ENCODE measurements at regions not wholly inside any gene's neighbourhood (a gene's known extent, or its start where the extent isn't known, plus 50 kb on each side); places are given as distances from the start of the nearest gene placed in this dataset.

DNA sequence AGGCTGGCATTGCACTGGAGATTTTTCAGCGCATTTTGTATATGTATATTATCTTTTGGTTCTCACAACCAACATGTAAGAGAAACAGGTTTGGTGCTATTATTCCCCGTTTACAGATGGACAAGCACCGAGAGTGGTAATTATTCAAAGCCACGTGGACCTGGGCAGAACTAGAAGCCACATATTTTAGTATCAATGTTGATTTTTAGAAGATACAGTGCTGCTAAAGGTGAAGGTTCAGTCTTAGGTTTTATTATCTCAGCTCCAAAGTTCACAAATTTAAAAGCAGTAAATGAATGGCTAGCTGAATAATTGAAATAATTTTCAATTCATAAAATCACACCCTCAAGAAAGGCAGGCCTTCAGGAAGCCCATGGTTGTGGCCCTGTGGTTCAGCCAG is 400.6 kb upstream of the ID2 start:
- no peak for DNase-seq (ENCODE audit: low spot score)

DNA sequence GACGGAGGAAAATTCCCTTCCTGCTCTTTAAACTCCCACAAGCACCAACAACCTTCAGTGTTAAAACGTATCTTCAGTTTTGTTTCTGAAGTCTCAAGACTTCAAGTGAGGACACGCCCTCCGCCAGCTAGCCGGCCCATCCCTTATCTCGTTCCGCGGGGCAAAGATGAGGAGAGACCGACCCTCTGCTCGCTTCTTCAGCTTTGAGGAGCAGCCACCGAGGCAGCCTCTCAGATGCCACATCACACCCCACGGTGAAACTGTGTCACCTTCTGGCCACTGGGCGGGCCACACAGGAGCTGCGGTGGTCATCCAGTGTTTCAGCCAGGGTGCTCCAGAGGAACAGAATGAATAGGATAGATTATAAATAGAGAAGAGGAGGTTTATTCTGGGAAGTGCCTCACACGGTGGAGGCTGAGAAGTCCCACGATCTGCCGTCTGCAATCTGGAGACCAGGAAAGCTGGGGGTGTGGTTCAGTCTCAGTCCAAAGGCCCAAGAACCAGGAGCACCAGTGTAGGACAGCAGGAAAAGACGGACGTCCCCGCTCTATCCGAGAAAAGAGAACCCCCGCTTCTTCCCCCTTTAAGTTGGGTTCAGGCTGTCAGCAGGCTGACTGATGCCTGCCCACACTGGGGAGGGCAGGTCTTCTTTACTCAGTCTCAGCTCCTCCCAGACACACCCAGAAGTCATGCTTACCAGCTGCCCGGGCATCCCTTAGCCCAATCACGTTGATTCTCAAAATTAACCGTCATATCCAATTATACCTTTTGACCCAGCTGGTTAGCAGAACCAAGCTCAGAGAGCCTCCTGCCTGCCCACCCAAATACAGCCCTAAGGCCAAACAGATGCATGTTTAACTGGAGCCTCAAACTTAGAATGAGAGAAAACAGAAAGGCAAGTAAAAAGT is 399.7 kb upstream of the ID2 start:
- DNase-seq (ENCODE audit: low spot score): no peak

DNA sequence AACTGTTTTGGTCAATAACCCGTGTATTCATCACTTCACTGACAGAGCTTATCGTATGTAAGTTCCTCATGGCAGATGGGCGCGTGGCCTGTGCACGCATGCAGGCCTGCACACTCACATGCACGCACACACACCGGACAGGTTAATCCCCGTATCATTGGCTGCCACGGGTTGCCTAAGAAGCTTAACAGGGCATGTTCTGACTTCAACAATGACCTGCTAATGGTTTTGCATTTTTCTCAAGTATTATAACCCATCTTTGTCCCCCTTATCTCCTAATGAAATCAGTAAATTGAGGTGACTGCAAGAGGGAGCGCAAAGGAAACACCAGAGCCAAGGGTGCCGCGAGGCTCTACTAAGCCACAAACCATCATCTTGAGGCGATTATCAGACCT is 399.0 kb upstream of the ID2 start:
- DNase-seq (ENCODE audit: low spot score): no peak

DNA sequence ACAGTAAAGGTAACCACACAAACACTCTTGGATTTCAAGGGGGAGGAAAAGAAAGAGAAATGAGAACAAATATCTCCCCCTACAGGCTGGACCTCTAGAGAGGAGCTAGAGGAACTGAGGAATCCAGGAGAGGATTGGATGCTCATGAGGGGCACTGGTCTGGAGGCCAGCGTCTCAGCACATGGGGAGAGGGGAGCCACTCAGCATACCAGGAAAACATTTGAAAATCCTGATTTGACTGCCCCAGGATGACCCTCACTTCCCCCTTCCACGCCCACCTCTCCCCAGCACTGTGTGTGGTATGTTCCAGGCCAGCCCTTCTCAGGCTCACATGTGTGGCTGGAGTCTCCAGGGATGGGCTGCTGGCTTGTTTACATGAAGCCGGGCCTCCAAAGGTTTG is 396.8 kb upstream of the ID2 start:
- DNase-seq (ENCODE audit: low spot score): peak; percentile 17

DNA sequence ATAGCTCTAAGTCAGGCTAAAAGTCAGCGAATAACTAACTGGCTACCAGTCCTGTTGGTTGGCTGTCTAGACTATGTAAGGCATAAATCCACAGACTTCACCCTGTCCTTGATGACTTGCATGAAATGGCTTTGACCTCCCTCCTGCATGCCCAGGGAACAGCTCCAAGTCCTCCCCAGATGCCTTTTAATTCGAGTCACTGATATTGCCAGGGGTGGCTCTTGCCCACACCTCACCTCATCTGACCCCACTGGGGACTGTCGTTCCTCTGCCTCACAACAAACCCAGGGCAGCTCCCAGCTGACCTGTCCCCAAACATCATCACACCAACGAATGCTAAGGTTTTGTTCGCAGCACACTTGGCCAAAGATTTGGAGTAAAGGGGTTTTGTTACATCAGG is 396.0 kb upstream of the ID2 start:
- no peak for DNase-seq (ENCODE audit: low spot score)

DNA sequence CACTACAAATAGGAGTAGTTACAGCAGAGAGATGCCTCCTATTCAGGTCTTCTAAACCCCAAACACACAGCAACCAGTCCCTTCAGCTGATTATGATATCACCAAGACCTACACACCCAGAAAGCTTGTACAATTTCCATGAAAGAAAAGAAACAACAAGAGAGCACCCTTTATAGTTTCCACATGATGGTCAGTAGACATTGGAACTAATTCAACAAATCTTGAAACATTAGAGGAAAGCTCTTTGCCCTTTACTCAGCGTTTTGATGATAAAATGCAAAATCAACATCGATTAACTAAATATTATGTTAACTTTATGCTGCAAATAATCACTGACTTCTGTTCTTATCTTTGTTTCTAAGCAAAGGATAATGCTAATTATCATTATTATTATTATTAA is 393.6 kb upstream of the ID2 start:
- DNase-seq (ENCODE audit: low spot score): no peak

DNA sequence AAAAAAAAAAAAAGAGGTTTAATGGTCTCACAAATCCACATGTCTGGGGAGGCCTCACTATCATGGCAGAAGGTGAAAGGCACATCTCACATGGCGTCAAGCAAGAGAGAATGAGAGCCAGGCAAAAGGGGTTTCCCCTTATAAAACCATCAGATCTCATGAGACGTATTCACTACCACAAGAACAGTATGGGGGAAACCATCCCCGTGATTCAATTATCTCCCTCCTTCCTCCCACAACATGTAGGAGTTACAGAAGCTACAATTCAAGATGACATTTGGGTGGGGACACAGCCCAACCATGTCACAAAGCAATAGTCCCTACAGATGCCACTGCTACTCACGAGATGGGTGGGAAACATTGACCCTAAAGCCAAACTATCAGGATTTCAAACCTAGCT is 392.7 kb upstream of the ID2 start:
- DNase-seq (ENCODE audit: low spot score): no peak

DNA sequence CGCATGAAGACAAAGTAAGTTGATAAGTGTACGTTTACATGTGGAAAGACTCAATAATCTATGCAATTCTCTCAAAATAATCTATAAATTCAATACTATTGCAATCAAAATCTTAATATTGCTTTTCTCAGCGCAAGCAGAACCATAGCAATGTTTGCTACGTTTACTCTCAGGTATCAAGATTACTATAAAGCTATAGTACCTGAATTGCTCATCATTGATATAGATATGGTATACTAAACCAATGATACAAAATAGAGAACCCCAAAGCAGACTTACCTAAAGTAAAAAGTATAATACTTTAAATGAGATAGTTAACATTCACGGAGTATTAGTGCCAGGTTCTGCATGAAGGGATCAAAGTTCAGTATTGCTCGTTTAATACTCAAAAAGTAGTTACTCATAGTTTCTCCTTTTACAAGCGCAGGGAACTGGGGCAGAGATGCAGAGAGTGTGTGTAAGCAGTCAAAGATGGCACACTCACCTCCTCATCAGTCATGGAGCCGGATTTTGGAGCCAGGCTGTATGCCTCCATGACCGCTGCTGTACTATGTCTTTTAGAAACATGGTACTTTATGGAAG is 391.0 kb upstream of the ID2 start:
- DNase-seq (ENCODE audit: low spot score): no peak

DNA sequence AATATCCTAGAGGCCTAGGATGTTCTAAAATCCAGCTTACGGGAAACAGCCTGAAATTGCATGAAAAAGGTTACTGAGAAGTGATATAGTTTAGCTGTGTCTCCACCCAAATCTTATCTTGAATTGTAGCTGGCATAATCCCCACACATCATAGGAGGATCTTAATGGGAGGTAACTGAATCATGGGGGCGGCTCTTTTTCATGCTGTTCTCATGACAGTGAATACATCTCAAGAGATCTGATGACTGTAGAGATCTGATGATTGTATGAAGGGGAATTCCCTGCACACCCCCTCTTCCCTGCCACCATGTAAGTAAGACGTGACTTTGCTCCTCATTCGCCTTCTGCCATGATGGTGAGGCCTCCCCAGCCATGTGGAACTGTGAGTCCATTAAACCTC is 385.6 kb upstream of the ID2 start:
- no peak for DNase-seq (ENCODE audit: low spot score)

DNA sequence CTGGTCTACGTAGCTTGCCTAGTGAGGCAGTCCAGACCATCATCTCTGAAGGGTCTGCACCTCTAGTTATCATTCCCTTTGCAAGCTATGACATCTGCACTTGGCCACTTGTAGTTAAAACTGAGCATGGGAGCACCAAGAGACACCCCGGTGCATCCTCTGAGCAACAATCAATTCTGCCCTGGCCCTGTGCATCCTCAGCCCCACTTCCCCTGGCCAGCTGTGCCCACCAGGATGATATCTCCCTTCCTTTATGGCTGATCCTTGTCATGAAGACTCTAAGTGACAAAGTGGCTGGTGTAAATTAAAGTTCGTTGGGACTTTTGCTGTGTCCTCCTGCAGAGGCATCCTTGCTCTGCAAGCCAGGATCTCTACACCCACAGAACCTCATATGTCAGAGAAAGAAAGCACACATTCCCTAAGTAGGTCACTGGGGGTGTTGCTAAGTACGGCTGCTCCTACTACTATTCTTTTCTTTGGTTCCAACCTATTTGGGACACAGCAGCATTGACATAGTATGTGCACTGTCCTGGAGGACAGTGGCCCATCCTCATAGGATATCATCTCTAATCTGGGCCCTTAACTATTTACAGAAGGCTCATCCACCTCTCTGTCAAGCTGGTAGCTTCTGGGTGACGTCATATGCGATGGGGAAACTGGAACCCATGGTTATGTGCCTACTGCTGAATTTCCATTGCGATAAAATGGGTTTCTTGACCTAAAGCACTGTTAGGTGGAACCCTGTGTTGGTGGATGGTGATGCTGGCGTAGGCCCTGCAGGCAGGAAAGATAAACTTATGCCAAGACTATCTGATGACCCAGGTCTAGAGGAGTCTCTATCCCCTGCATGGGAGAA is 384.3 kb upstream of the ID2 start:
- DNase-seq (ENCODE audit: low spot score): no peak

DNA sequence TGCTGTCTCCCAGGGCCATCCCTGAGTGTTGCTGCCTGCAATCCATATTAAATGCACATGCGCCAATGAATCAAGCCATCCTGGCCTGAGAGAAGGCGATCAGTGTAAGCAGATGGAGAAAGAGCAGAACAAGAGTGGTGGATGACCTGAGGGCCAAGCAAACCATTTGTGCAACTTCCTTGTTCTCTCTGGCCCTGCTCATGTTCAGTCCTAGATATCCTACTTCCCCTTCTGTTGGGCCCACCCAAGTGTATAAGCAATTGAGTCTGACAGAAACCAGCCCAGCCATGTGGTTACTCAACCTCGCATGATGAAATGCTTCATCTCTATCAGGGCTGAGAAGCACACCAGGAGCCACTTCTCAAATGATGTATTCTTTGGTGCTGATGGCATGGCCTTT is 383.1 kb upstream of the ID2 start:
- DNase-seq (ENCODE audit: low spot score): no peak

DNA sequence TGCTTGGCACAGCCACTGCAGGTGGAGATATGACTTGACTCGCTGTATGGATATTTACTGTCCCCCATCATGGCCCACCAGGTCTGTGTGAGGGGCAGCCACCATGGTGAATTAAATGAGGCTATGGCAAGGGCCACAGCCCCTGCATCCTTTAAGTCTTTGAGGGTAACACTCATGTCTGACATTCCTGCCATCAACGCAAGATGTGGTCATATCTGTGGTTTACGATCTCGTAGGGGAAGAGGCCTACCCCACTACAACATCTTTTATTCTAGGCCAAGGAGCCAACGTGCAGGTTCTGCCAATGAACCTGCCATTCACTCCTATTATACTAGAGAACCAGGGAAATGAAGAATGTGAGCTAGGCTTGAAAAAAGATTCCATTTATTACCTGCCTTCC is 381.6 kb upstream of the ID2 start:
- DNase-seq (ENCODE audit: low spot score): no peak

DNA sequence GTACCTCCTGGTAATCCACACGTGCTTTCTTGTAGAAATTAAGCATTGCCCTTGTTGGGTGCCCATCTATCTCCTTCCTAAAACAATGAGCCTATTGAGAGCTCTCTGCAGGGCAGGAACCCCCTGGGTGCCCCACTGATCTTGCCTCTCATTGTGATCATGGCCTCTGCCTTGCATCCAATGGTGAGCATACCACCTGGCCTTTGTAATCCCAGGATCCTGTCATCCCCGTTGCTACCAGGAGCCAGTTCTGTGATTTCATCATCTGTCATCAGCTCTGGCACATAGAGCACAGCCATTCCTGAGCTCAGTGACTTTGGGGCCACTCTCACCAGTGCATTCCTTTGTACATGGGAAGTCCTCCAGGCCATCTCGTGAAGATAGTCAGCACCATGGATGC is 381.0 kb upstream of the ID2 start:
- DNase-seq (ENCODE audit: low spot score): no peak

DNA sequence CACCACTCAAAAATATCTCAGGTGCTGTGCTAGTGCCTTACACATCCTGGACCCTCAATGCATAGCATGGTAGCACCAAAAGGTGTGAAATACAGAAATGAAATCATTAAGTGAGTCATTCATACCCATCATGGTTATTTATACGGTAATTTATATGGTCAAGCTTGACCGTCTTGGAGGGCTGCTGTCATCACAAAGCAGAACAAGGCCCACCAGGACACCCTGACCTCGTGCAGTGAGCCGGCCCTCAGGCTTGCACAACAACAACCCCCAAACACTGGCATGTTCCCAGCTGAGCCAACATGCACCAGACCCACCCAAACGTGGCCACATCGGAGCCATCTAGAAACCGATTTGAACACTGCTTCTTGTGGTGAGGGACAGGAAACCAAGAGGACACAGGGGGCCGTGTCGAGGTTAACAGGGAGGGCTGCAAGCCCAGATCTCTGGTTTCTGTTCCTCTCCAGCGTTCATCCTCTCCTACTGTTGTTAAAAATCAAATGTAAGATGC is 378.5 kb upstream of the ID2 start:
- DNase-seq (ENCODE audit: low spot score): no peak

DNA sequence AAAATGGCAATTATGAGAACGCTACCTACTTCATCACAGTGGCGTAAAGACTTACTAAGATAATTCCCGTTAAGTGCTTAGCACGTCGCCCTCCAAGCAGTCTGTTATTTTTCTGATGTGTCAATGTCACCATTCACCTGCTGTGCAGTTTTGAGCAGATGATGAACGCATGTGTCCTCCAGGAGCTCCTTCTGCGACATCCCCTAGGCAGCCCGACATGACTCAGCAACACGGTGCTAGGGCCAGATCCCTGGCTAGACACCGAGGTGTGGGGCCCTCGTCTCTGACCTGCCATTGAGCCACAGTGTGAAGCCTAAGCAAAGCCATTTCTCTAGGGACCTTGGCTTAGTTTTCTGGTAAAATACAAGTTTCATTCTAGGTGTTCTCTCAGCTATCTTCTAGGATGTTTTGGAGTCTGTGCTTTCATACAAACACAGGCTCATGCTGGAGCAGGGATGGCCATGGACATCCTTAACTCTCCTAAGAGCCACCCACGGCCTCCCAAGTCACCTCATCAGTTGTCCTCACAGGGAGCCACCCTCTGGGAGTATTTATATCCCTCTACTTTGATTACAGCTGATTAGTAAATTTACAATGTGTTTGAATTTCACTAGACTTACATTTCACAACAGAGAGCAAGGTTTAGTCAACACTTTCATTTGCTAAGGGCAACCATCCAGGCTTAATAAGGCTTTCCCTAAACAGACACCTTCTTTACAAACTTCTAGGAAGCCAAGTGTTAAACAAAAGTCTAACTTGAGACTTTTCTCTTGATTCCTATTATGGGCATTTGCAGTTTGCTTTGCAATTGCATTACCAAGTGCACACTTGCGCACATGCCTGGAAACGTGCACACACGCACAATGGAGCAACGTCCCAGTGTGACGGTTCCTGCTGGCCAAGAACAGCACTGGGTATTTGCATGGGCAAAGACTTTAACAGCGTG is 376.8 kb upstream of the ID2 start:
- DNase-seq (ENCODE audit: low spot score): no peak

DNA sequence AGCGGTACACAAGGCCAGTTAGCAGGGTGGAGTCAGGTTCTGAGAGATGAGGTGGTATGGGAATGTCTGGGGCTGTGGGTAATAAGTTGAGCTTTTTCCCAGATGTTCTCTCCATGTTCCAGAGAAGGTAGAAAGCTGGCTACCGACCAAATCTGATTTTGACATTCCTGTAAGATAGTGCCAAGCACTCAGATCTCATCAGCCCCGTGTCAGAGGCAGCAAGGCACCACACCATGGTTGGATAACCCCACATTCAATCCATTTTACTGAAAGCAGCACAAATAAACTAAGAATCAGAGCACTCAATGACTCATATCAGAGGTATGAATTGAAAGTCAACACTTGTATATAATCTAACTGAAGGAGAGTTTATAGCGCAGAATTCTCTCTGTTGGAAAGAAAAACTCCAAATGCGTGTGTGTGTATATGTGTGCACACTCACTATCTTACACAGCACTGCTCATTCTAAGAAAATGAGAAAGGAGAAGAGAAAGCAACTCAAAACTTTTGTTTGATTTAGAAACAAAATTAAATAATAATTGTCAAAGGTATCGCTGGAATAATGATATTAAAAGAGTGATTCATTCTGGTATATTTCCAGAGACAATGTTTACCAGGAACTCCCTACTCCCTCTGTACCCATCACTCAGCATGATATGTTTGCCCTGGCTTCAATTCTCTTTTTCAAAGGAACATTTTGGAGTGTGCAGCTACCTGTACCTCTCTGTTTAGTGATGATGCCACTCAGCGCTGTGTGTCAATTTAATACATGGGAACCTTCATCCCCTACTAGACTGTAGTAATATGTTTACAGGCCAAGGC is 375.1 kb upstream of the ID2 start:
- DNase-seq (ENCODE audit: low spot score): peak; percentile 70

DNA sequence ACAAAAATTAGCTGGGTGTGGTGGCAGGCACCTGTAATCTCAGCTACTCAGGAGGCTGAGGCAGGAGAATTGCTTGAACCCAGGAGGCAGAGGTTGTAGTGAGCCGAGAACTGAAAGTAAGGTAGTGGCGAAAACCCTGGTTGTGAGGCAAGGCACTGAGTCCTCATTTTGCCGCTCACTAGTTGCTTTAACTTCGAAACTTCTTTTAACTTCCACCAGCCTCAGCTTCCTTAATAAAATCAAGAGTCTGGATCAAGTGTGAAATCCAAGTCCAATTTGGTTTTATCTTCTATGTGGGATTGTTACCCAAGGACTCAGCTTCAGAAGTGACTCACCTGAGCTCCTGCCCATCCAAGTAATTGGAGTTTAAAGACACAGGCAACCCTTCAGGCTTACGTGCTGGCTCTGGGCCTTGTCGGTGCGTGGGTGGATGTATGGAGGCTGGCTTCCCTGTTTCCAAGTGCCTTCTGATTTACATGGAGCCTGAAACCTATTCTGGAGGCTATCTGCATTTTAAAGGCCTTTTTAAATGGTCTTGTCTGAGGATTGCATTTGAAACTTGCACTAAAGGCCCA is 374.2 kb upstream of the ID2 start:
- DNase-seq (ENCODE audit: low spot score): peak; percentile 28

DNA sequence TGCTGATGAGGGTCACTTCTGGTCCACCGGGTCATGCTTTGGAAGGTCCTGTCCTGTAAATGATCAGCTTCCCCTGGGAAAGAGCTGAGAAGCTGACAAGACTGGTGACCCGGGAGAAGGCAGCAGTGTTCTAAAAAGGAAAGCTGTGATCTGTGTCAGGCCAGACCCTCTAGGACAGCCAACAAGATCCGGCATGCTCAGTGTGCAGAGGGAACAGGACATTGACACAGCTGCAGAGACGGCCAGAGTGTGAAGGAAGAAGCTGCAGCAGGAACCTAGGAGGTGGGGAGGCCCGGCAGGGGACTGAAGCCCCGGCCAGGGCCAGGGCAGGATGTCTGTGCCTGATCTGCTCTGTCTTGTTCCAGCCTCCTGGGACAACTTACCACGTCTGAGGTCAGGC is 372.7 kb upstream of the ID2 start:
- DNase-seq (ENCODE audit: low spot score): no peak

DNA sequence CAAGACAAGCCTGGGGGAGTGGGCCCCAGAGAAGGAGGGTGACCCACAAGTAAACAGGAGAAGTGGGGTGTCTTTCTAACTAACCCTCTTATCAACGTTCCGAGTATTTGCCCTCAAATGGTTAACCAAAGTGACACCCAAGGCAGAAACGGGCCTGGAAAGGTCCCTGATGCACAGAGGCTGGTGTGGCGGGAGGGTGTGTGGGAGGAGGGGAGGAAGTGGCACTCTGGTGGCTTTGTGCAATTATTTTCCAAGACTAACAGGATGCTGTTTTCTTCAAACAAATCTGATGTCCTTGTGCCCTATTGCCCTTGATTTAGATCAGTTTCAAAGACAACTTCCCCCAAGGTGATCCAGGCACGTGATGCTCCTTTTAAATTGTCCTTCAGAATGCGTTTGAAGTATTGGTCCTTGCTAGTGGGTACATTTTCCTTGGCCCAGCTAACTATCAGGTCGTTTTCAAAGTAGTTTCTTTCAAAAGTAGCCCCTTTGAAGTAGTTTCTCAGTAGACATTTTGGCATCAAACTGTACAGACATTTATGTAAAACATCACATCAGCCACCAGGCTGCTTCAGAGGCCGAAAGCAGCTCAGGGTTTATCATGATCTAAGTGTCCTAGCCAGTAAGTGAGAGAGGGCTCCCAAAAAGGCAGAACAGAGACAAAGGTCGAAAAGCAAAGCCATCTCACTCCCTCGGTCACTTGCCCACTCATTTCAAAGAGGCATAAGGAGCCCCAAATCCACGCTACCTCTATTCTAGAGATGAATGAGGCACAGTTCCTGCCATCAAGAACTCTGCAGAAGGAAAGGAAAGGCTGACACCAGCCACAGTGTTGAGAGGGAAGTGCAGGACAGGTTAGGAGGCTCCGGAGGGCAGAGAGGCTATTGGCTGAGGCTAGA is 371.1 kb upstream of the ID2 start:
- no peak for DNase-seq (ENCODE audit: low spot score)
